ENCODE measurements at regions not wholly inside any gene's neighbourhood (a gene's known extent, or its start where the extent isn't known, plus 50 kb on each side); places are given as distances from the start of the nearest gene placed in this dataset.

DNA sequence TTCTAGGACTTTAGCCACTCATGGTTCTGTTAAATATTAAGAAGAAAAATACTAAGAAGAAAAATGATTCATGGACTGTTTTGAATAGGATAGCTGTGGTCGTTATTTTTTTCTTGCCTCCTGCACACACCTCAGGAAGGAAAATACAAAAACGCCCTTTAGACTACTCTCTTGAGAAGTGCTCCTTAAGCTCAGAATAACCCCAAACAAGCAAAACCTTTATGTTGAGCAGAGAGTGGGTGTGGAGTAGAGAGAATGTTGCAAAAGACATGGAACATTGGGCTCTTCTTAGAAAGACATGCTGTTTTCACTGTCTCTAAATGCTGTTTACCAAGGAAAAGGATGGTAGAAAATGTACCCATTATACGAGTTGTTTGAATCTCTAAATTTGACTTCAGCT is 140.3 kb downstream of the LMNTD1 start:
- no peak for TF ChIP-seq EZH2 (IDR thresholded peaks at IDR 0.05; ENCODE audit: low read depth)
- TF ChIP-seq, protein P1, sequence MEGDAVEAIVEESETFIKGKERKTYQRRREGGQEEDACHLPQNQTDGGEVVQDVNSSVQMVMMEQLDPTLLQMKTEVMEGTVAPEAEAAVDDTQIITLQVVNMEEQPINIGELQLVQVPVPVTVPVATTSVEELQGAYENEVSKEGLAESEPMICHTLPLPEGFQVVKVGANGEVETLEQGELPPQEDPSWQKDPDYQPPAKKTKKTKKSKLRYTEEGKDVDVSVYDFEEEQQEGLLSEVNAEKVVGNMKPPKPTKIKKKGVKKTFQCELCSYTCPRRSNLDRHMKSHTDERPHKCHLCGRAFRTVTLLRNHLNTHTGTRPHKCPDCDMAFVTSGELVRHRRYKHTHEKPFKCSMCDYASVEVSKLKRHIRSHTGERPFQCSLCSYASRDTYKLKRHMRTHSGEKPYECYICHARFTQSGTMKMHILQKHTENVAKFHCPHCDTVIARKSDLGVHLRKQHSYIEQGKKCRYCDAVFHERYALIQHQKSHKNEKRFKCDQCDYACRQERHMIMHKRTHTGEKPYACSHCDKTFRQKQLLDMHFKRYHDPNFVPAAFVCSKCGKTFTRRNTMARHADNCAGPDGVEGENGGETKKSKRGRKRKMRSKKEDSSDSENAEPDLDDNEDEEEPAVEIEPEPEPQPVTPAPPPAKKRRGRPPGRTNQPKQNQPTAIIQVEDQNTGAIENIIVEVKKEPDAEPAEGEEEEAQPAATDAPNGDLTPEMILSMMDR (conservative IDR thresholded peaks at IDR 0.05), result no peak

Data from PC-9 (cell line).